ENCODE measurements at regions not wholly inside any gene's neighbourhood (a gene's known extent, or its start where the extent isn't known, plus 50 kb on each side); places are given as distances from the start of the nearest gene placed in this dataset.

DNA sequence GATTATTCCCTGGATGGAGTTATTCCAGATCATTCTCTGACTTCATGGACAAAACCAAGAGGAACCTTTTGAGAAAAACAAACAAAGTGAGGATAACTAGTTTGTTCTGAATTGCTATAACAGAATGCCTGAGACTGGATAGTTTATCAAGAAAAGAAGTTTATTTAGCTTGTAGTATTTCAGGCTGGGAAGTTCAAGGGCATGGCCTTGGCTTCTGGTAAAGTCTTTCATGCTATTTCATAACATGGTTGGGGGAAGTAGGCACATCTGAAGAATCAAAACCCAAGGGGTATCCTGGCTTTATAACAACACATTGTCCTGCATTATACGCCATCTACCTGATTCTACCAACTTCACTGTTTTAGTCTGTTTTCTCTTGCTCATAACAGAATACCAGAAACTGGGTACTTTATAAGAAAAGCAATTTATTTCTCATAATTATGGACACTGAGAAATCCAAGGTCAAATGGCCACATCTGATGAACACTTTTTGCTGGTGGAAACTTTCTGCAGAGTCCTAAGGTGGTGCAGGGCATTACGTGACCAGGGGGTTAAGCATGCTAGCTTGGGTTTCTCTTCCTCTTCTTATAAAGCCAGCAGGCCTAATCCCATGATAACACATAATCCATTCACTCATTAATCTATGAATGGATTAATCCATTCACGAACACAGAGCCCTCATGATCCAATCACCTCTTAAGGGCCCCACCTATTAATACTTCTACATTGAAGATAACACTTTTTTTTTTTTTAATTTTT, 186.1 kb upstream of the PRSS16 start:
- TF ChIP-seq RAD21 (IDR thresholded peaks at IDR 0.05; ENCODE audit: low read length) (no peak), ELK1 (IDR thresholded peaks at IDR 0.05; ENCODE audit: borderline replicate concordance, low read depth, low read length) (no peak), CHD1 (IDR thresholded peaks at IDR 0.05; ENCODE audit: low read depth, low read length) (no peak)
- TF ChIP-seq, protein P1, sequence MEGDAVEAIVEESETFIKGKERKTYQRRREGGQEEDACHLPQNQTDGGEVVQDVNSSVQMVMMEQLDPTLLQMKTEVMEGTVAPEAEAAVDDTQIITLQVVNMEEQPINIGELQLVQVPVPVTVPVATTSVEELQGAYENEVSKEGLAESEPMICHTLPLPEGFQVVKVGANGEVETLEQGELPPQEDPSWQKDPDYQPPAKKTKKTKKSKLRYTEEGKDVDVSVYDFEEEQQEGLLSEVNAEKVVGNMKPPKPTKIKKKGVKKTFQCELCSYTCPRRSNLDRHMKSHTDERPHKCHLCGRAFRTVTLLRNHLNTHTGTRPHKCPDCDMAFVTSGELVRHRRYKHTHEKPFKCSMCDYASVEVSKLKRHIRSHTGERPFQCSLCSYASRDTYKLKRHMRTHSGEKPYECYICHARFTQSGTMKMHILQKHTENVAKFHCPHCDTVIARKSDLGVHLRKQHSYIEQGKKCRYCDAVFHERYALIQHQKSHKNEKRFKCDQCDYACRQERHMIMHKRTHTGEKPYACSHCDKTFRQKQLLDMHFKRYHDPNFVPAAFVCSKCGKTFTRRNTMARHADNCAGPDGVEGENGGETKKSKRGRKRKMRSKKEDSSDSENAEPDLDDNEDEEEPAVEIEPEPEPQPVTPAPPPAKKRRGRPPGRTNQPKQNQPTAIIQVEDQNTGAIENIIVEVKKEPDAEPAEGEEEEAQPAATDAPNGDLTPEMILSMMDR (conservative IDR thresholded peaks at IDR 0.05; ENCODE audit: low read depth, low read length), result no peak

All from IMR-90 (cell line).